ENCODE measurements at regions not wholly inside any gene's neighbourhood (a gene's known extent, or its start where the extent isn't known, plus 50 kb on each side); places are given as distances from the start of the nearest gene placed in this dataset.

GRCh38 chr21:41669533-41669830, 97.4 kb downstream of the RIPK4 start:
- TF ChIP-seq CTCF (IDR thresholded peaks at IDR 0.05) (no peak), POLR2A (IDR thresholded peaks at IDR 0.05) (no peak)
